Mesothelial cell of epicardium (in vitro differentiated cells): ENCODE measurements at regions not wholly inside any gene's neighbourhood (a gene's known extent, or its start where the extent isn't known, plus 50 kb on each side); places are given as distances from the start of the nearest gene placed in this dataset.

Experiments
- DNase-seq, 2 experiments: peaks; one replicate each; pipeline ENCODE4 v3.0.0; 2021; ENCODE audit warnings: low spot score in 2 of 2; ENCODE audit not compliant: unreplicated experiment in 2 of 2
- H3K27ac Mint-ChIP-seq: 2 replicates; pipeline ENCODE4 v1.8.0; 2021; ENCODE audit warnings: mixed read lengths
- H3K27me3 Mint-ChIP-seq: 2 replicates; pipeline ENCODE4 v1.8.0; 2021; ENCODE audit warnings: low read depth, mixed read lengths
- H3K36me3 Mint-ChIP-seq: 2 replicates; pipeline ENCODE4 v1.8.0; 2021; ENCODE audit warnings: mixed read lengths
- H3K4me1 Mint-ChIP-seq: 2 replicates; pipeline ENCODE4 v1.8.0; 2021; ENCODE audit warnings: mixed read lengths
- H3K4me3 Mint-ChIP-seq: 2 replicates; pipeline ENCODE4 v1.8.0; 2021; ENCODE audit warnings: mild to moderate bottlenecking, moderate library complexity, mixed read lengths
- H3K9me3 Mint-ChIP-seq: 2 replicates; pipeline ENCODE4 v1.8.0; 2021; ENCODE audit warnings: mixed read lengths
- TF ChIP-seq, protein P1 (sequence below): fragments of 200-600 bp; sonication (generic); IDR thresholded peaks from one replicate; pipeline ENCODE4 v1.5.0; 2021; ENCODE audit warnings: antibody characterized with exemption; ENCODE audit not compliant: unreplicated experiment

DNA sequence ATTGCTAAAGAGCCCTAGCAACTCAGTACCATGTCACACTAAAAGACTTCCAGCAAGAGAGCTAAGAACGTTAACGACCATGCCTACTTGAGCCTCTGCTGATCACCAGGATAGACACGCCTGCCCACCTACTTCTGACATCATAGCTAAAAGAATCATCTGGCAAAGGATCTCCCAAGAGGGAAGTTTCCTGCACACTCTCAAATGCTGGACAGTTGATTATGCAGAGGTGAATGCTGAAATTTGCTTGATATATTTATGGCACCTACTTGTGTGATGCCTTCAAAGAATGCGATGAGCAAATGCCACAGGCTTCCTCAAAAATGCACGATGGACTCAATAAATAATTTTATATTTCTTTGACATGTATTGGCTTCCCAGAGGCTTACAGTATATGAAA, 113.6 kb downstream of the GALC start:
- no peaks in the 10 kb centered on the region for H3K9me3 Mint-ChIP-seq
- no peaks in the 10 kb centered on the region for H3K36me3 Mint-ChIP-seq
- no peak for DNase-seq
- H3K27ac Mint-ChIP-seq = no peak overlapping the region
- no peaks in the 10 kb centered on the region for H3K4me1 Mint-ChIP-seq
- peaks cover 22% of the 10 kb centered on the region for H3K27me3 Mint-ChIP-seq
- no peak overlapping the region for H3K4me3 Mint-ChIP-seq
- TF ChIP-seq, protein P1, sequence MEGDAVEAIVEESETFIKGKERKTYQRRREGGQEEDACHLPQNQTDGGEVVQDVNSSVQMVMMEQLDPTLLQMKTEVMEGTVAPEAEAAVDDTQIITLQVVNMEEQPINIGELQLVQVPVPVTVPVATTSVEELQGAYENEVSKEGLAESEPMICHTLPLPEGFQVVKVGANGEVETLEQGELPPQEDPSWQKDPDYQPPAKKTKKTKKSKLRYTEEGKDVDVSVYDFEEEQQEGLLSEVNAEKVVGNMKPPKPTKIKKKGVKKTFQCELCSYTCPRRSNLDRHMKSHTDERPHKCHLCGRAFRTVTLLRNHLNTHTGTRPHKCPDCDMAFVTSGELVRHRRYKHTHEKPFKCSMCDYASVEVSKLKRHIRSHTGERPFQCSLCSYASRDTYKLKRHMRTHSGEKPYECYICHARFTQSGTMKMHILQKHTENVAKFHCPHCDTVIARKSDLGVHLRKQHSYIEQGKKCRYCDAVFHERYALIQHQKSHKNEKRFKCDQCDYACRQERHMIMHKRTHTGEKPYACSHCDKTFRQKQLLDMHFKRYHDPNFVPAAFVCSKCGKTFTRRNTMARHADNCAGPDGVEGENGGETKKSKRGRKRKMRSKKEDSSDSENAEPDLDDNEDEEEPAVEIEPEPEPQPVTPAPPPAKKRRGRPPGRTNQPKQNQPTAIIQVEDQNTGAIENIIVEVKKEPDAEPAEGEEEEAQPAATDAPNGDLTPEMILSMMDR = no peak

DNA sequence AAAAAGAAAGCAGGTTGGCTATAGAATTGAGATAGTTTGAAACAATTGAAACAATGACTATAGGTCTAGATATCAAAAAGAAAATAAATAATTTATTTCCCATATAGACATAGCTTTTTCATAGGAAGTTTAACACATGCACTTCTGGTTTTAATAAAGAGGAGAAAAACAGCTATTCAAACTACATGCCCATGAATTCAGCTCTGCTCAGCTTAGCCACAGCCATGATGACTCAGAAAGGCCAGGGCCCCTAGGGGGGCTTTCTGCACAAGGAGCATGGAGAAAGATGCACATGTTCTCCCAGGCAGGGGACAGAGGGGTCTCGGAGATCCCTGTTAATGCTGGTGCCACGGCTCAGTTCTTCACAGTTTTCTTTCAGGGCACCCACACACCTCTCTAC, 114.0 kb downstream of the GALC start:
- Mint-ChIP-seq H3K36me3 (no peaks in the 10 kb centered on the region), H3K4me1 (no peaks in the 10 kb centered on the region), H3K4me3 (no peak overlapping the region), H3K27ac (no peak overlapping the region), H3K9me3 (no peaks in the 10 kb centered on the region), H3K27me3 (peaks cover 22% of the 10 kb centered on the region)
- TF ChIP-seq, protein P1 = no peak
- no peak for DNase-seq

DNA sequence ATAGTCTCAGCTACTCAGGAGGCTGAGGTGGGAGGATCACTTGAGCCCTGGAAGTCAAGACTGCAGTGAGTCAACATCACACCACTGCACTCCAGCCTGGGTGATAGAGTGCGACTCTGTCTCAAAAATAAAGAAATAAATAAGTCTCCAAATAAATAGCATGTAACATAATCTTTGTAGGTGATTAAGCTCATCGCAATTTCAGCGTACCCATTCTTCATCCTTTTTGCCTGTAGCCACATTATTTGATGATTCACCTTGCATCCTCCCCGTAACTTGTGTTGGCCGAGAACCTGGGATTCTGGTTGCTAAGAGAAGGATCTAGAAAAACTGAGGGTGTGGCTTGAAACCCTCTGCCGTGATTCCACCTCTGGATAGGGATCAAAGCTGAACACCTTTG, 115.1 kb downstream of the GALC start:
- H3K27me3 Mint-ChIP-seq = peaks cover 20% of the 10 kb centered on the region

DNA sequence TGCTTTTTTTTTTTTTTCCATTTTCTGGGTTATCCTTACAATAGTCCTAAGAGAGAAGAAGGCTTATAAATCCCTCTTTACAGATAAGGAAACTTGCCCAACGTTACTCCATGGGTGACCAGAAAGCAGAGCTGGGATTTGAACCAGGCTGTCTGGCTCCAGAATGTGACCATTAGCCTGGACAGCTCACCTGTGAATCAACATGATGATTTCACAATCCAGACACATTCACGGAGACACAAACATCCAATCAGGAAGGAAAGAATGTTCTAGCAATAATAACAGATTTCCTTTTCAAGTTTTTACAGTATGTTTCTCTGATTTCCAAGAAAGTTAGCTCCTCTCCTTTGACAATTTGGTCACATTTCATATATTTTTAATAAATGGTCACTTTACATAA, 118.3 kb downstream of the GALC start:
- Mint-ChIP-seq H3K4me1 (no peaks in the 10 kb centered on the region), H3K27ac (no peak overlapping the region), H3K27me3 (peaks cover 6% of the 10 kb centered on the region), H3K4me3 (no peak overlapping the region), H3K36me3 (no peaks in the 10 kb centered on the region), H3K9me3 (no peaks in the 10 kb centered on the region)
- no peak for DNase-seq
- TF ChIP-seq, protein P1 = no peak

More for the DNA sequence above, 115.1 kb downstream of the GALC start:
- no peak overlapping the region for H3K4me3 Mint-ChIP-seq
- no peaks in the 10 kb centered on the region for H3K9me3 Mint-ChIP-seq
- no peaks in the 10 kb centered on the region for H3K4me1 Mint-ChIP-seq
- no peaks in the 10 kb centered on the region for H3K36me3 Mint-ChIP-seq
- H3K27ac Mint-ChIP-seq = no peak overlapping the region
- DNase-seq = no peak
- TF ChIP-seq, protein P1 = no peak

DNA sequence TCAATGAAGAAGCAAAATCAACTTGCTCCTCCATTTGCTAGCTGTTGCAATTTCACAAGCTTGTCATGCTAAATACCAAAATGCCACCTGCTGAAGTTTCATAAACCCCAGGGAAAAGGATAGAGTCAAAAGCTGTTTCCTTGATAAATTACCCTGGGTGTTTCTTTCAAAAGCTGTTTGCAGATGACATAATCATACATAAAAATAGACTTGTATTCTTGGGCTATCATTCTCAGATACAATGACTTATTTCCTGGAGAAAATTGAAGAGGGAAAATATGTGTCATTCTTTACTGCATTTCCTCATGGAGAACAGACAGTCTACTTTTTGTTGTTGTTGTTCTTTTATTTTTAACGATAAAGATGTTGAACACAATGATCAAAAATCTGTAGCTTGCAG, 119.2 kb downstream of the GALC start:
- Mint-ChIP-seq H3K27ac (no peak overlapping the region), H3K27me3 (peaks cover 5% of the 10 kb centered on the region), H3K36me3 (no peaks in the 10 kb centered on the region), H3K4me1 (no peaks in the 10 kb centered on the region), H3K9me3 (no peaks in the 10 kb centered on the region), H3K4me3 (no peak overlapping the region)
- no peak for DNase-seq
- TF ChIP-seq, protein P1 = no peak
